ENCODE measurements at regions not wholly inside any gene's neighbourhood (a gene's known extent, or its start where the extent isn't known, plus 50 kb on each side); places are given as distances from the start of the nearest gene placed in this dataset.

DNA sequence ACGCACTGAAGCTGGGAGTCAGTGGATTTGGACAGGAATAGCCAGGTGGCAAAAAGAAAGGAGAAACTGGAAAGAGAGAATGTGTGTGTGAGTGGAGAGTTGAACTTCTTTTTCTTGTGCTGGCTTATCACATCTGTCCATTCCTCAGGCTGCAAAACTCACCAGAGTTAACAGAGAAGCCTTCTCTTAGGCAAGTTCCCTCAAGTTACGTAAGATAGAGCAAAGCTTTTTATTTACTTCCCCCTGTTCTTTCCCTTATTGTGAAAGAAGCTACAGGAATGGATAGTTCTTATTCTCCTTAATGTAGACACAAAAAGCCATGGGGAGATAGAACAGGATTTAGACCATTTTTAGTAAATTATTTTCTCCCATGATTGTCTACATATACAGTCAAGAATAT, 188.6 kb downstream of the BMP2 start:
- Histone ChIP-seq H3K4me3 (no peak overlapping the region), H3K4me1 (no peaks in the 10 kb centered on the region), H3K27ac (no peak overlapping the region), H3K36me3 (no peaks in the 10 kb centered on the region), H3K9me3 (peaks cover 0 to 16% (median 0%) of the 10 kb centered on the region in 4 donors), H3K27me3 (no peaks in the 10 kb centered on the region)
- TF ChIP-seq, protein P1, sequence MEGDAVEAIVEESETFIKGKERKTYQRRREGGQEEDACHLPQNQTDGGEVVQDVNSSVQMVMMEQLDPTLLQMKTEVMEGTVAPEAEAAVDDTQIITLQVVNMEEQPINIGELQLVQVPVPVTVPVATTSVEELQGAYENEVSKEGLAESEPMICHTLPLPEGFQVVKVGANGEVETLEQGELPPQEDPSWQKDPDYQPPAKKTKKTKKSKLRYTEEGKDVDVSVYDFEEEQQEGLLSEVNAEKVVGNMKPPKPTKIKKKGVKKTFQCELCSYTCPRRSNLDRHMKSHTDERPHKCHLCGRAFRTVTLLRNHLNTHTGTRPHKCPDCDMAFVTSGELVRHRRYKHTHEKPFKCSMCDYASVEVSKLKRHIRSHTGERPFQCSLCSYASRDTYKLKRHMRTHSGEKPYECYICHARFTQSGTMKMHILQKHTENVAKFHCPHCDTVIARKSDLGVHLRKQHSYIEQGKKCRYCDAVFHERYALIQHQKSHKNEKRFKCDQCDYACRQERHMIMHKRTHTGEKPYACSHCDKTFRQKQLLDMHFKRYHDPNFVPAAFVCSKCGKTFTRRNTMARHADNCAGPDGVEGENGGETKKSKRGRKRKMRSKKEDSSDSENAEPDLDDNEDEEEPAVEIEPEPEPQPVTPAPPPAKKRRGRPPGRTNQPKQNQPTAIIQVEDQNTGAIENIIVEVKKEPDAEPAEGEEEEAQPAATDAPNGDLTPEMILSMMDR (IDR thresholded peaks at IDR 0.05): no peak
- TF ChIP-seq EP300 (IDR thresholded peaks at IDR 0.05): no peak
- TF ChIP-seq POLR2A (IDR thresholded peaks at IDR 0.05): no peak
- WGBS, 2 donors: 73 to 79% methylated on average over 2 of the region's 2 CpGs
- no peak for DNase-seq (ENCODE audit: low spot score in 2 of 2)

DNA sequence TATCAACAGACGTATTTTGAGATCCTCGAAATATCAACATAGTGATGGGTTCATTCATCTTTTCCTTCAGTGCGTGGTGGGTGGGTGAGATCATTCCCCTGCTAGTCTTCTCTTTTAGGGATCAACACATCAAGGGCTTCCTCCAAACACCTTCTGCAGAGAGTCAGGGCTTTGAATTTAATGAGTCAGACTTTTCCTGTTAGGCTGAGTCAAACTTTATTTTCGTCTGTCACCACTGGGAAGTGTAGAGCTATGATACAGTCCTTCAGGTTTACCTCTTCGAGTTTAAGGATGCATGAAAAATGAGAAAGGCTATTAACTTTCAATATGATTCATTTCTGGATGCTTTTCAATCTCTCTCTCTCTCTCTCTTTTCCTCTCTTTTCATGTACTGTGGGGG, 189.1 kb downstream of the BMP2 start:
- Histone ChIP-seq H3K27me3 (no peaks in the 10 kb centered on the region), H3K36me3 (no peaks in the 10 kb centered on the region), H3K4me1 (no peaks in the 10 kb centered on the region), H3K9me3 (peaks cover 0 to 16% (median 0%) of the 10 kb centered on the region in 4 donors), H3K27ac (no peak overlapping the region), H3K4me3 (no peak overlapping the region)
- no peak for DNase-seq (ENCODE audit: low spot score in 2 of 2)
- TF ChIP-seq, protein P1 (IDR thresholded peaks at IDR 0.05): no peak
- TF ChIP-seq EP300 (IDR thresholded peaks at IDR 0.05) (no peak), POLR2A (IDR thresholded peaks at IDR 0.05) (no peak)
- WGBS, 2 donors: 52 to 54% methylated on average over 5 of the region's 5 CpGs

DNA sequence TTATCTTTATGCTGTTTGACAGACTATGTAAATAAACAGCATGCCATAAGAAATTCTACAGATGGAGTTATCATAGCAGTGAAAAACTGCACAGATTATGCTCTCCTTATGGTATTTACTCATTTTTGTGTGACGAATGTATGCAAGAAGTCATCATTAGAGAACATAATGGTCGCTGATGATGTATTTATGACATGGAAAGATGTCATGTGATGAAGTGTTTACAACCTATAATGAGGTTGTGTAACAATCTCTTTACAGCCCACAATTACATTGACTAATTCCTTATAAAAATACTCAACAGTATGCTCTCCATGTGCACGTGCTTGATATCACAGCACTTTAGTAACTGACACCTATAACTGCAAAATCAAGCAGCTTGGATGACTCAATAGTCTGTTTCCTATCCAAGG, 192.4 kb downstream of the BMP2 start:
- Histone ChIP-seq H3K4me3 (no peak overlapping the region), H3K27ac (no peak overlapping the region), H3K9me3 (no peaks in the 10 kb centered on the region), H3K36me3 (no peaks in the 10 kb centered on the region), H3K27me3 (no peaks in the 10 kb centered on the region), H3K4me1 (no peaks in the 10 kb centered on the region)
- no peak for DNase-seq (ENCODE audit: low spot score in 2 of 2)
- 43 to 48% methylated on average over 3 of the region's 3 CpGs for WGBS, 2 donors
- TF ChIP-seq, protein P1 (IDR thresholded peaks at IDR 0.05): no peak
- TF ChIP-seq EP300 (IDR thresholded peaks at IDR 0.05) (no peak), POLR2A (IDR thresholded peaks at IDR 0.05) (no peak)

DNA sequence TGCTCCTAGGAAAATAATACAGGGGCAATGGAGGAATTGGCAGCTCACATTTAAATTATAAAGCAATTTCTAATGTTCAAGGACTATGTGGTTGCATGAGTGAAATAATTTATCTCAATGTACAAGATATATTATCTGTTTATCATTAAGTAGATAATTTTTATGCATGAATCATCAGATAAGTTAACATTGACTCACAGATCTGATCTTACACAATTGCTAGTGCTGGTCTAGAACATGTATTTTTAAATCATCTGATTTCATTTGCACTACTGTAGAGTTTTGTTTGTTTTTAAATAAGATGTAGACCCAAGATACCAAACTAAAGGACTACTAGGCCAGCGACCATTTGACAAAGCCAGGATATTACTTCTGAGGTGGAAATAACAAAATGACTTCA, 199.2 kb downstream of the BMP2 start:
- WGBS, 2 donors: 72 to 84% methylated on average over 1 of the region's 1 CpG
- H3K27ac ChIP-seq: no peak overlapping the region
- H3K9me3 ChIP-seq: no peaks in the 10 kb centered on the region
- no peak overlapping the region for H3K4me3 ChIP-seq
- no peaks in the 10 kb centered on the region for H3K4me1 ChIP-seq
- no peaks in the 10 kb centered on the region for H3K36me3 ChIP-seq
- no peak for DNase-seq (ENCODE audit: low spot score in 2 of 2)
- no peaks in the 10 kb centered on the region for H3K27me3 ChIP-seq
- TF ChIP-seq, protein P1 (IDR thresholded peaks at IDR 0.05): no peak
- no peak for TF ChIP-seq POLR2A (IDR thresholded peaks at IDR 0.05)
- no peak for TF ChIP-seq EP300 (IDR thresholded peaks at IDR 0.05)

DNA sequence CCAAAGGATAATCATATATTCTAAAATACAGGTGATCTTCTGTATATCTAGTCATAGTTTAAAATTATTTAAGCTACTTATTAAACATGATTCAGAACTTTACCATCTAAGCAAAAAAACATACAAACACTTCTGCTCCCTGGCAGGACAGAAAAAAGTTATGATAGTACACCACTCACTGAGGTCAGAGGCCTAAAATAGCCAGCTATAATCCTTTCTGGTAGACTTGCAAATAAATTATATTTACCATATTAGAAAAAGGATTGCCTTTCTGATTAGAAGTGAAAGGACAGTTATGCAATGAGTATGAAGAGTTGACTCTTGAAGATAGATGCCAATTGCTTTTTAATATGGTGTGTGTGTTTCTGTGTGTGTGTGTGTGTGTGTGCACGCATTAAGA, 207.4 kb downstream of the BMP2 start:
- DNase-seq (ENCODE audit: low spot score in 2 of 2): no peak
- no peak overlapping the region for H3K27ac ChIP-seq
- no peaks in the 10 kb centered on the region for H3K27me3 ChIP-seq
- TF ChIP-seq EP300 (IDR thresholded peaks at IDR 0.05) (no peak), POLR2A (IDR thresholded peaks at IDR 0.05) (no peak)
- TF ChIP-seq, protein P1 (IDR thresholded peaks at IDR 0.05): no peak
- 62 to 69% methylated on average over 1 of the region's 1 CpG for WGBS, 2 donors
- peaks cover 0 to 2% (median 0%) of the 10 kb centered on the region in 4 donors for H3K9me3 ChIP-seq
- H3K4me1 ChIP-seq: no peaks in the 10 kb centered on the region
- H3K4me3 ChIP-seq: no peak overlapping the region
- no peaks in the 10 kb centered on the region for H3K36me3 ChIP-seq

All from tibial nerve (tissue), 4 donors.